Smooth muscle cell (in vitro differentiated cells): ENCODE measurements at regions not wholly inside any gene's neighbourhood (a gene's known extent, or its start where the extent isn't known, plus 50 kb on each side); places are given as distances from the start of the nearest gene placed in this dataset.

Experiments
- DNase-seq: peaks from one replicate; lab custom pipeline; 2025; ENCODE audit not compliant: unreplicated experiment; lab: John Stamatoyannopoulos, UW
- H2AFZ ChIP-seq: fragments of 200-600 bp; sonication (generic); 2 replicates; pipeline ENCODE4 v1.6.0; 2016; ENCODE audit warnings: antibody characterized with exemption, low read depth, mild to moderate bottlenecking
- H3F3A ChIP-seq: fragments of 200-600 bp; sonication (generic); 2 replicates; pipeline ENCODE4 v1.6.0; 2017; ENCODE audit warnings: antibody characterized with exemption, low read depth
- H3K27ac ChIP-seq: fragments of 200-600 bp; sonication (generic); 2 replicates; pipeline ENCODE4 v1.5.1; 2016; ENCODE audit warnings: low read depth, mild to moderate bottlenecking
- H3K27me3 ChIP-seq: fragments of 200-600 bp; sonication (generic); 2 replicates; pipeline ENCODE4 v1.6.1; 2016; ENCODE audit warnings: low read depth, mild to moderate bottlenecking
- H3K36me3 ChIP-seq: fragments of 200-600 bp; sonication (generic); 2 replicates; pipeline ENCODE4 v1.5.1; 2016; ENCODE audit warnings: low read depth
- H3K4me1 ChIP-seq: fragments of 200-600 bp; sonication (generic); 2 replicates; pipeline ENCODE4 v1.5.1; 2016; ENCODE audit warnings: low read depth
- H3K4me2 ChIP-seq: fragments of 200-600 bp; sonication (generic); 2 replicates; pipeline ENCODE4 v1.6.0; 2016; ENCODE audit warnings: mild to moderate bottlenecking
- H3K4me3 ChIP-seq: fragments of 200-600 bp; sonication (generic); 2 replicates; pipeline ENCODE4 v1.5.1; 2016; ENCODE audit warnings: mild to moderate bottlenecking
- H3K79me2 ChIP-seq: fragments of 200-600 bp; sonication (generic); 2 replicates; pipeline ENCODE4 v1.6.0; 2016; ENCODE audit warnings: low read depth, mild to moderate bottlenecking
- H3K9ac ChIP-seq: fragments of 200-600 bp; sonication (generic); 2 replicates; pipeline ENCODE4 v1.6.0; 2016; ENCODE audit warnings: low read depth
- H3K9me3 ChIP-seq: fragments of 200-600 bp; sonication (generic); replicated peaks from 2 replicates; pipeline ENCODE4 v1.5.1; 2016; ENCODE audit warnings: low read depth
- H4K20me1 ChIP-seq: fragments of 200-600 bp; sonication (generic); 2 replicates; pipeline ENCODE4 v1.6.0; 2016; ENCODE audit warnings: low read depth
- CTCF ChIP-seq: fragments of 200-600 bp; sonication (generic); IDR thresholded peaks from 2 replicates; pipeline ENCODE4 v1.5.1; 2017; ENCODE audit warnings: borderline replicate concordance, mild to moderate bottlenecking, antibody characterized with exemption; ENCODE audit not compliant: insufficient read depth, poor library complexity, severe bottlenecking
- WGBS: methylation state at CpG from one replicate; pipeline ENCODE4 v1.1.7; 2016; ENCODE audit warnings: low lambda C conversion rate; 5-methylcytosine and 5-hydroxymethylcytosine counted together

- Histone ChIP-seq H3K36me3 (no peaks in the 10 kb centered on the region), H4K20me1 (no peaks in the 10 kb centered on the region), H3K9me3 (no peaks in the 10 kb centered on the region), H3K27ac (no peak overlapping the region), H2AFZ (no peak overlapping the region), H3K4me3 (no peak overlapping the region), H3K9ac (no peak overlapping the region), H3K27me3 (no peaks in the 10 kb centered on the region), H3K4me2 (no peak overlapping the region), H3K4me1 (peaks cover 18% of the 10 kb centered on the region), H3F3A (peaks cover 11% of the 10 kb centered on the region), H3K79me2 (no peaks in the 10 kb centered on the region)
- TF ChIP-seq CTCF = no peak
- WGBS = 81% methylated on average over 5 of the region's 5 CpGs
- no peak for DNase-seq
These were observed 455.2 kb downstream of the PTPRU start for GRCh38 chr1:29691499-29691898.

- no peak overlapping the region for H2AFZ ChIP-seq
- H3K9me3 ChIP-seq = no peaks in the 10 kb centered on the region
- no peak for TF ChIP-seq CTCF
- no peak overlapping the region for H3K27ac ChIP-seq
- H3K9ac ChIP-seq = no peak overlapping the region
- no peaks in the 10 kb centered on the region for H3K79me2 ChIP-seq
- no peaks in the 10 kb centered on the region for H3K27me3 ChIP-seq
- no peak for DNase-seq
- WGBS = 92% methylated on average over 9 of the region's 9 CpGs
- no peaks in the 10 kb centered on the region for H4K20me1 ChIP-seq
- H3K36me3 ChIP-seq = no peaks in the 10 kb centered on the region
- peaks cover 11% of the 10 kb centered on the region for H3F3A ChIP-seq
- no peak overlapping the region for H3K4me3 ChIP-seq
- no peak overlapping the region for H3K4me2 ChIP-seq
- peaks cover 18% of the 10 kb centered on the region for H3K4me1 ChIP-seq
These were observed 453.8 kb downstream of the PTPRU start for GRCh38 chr1:29690156-29690555.

DNA sequence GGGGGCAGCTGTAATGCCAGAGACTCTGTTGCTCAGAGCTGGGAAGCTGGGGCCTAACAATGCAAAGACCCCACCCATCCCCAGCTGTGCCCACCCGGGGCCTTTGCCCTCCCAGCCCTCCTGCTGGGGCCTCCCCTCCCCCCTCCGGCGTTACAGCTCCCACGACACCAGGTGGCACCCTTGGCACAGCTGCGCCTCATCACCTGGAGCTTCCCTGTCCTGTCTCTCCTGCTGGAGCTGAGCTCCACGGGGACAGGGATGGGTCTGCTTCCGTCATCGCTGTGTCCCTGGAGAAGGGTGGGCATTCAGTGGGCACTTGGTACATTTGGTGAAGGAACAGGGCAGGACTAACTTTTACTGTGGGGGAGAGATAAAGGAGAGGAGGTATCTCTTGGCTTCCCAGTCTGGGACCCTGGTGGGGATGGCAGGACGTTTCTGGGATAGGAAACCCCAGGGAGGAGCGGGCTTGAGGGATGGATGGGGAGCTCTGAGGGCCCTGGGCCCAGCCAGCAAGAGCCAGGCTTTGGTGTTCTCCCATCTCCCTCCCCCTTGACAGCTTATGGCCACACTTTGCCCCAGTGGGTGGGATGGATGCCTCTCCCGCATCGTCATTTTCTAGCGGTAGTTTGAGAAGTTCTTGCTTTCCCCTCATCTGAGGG is 453.2 kb downstream of the PTPRU start:
- Histone ChIP-seq H3K4me3 (no peak overlapping the region), H3K4me2 (no peak overlapping the region), H4K20me1 (no peaks in the 10 kb centered on the region), H3K27me3 (no peaks in the 10 kb centered on the region), H3K79me2 (no peaks in the 10 kb centered on the region), H3K4me1 (peaks cover 18% of the 10 kb centered on the region), H2AFZ (no peak overlapping the region), H3K27ac (peak overlapping the region; percentile 91), H3K9me3 (no peaks in the 10 kb centered on the region), H3F3A (peaks cover 11% of the 10 kb centered on the region), H3K36me3 (no peaks in the 10 kb centered on the region), H3K9ac (peak overlapping the region; percentile 49)
- 90% methylated on average over 13 of the region's 13 CpGs for WGBS
- no peak for TF ChIP-seq CTCF
- DNase-seq = no peak
